ENCODE measurements at regions not wholly inside any gene's neighbourhood (a gene's known extent, or its start where the extent isn't known, plus 50 kb on each side); places are given as distances from the start of the nearest gene placed in this dataset.
"Not testable (repeated sequence)": the region's sequence is repeated elsewhere in the genome, so short reads cannot be mapped to it uniquely, and the experiment has no call there.

- DNase-seq (ENCODE audit: extremely low spot score): not testable (repeated sequence)
- peak; percentile 36 for TF ChIP-seq L3MBTL2 (conservative IDR thresholded peaks at IDR 0.05)
- ChIA-PET CTCF (interaction anchor here (0.8 kb wide), 1 partner anchor 9 kb away, joined by 3 read pairs; no protein-coding TSS in a partner anchor), POLR2A (interaction anchor here (0.9 to 3.1 kb wide), 5 partner anchors 8 to 18 kb away, joined by 4 to 17 read pairs (median 5); no protein-coding TSS in a partner anchor)
These were observed 143.5 kb downstream of the CCDC34 start for GRCh38 chr11:27219487-27220039.

- POLR2A ChIA-PET: interaction anchor here (0.9 to 3.1 kb wide), 2 partner anchors 9 to 15 kb away, joined by 3 to 17 read pairs; no protein-coding TSS in a partner anchor
- DNase-seq (ENCODE audit: extremely low spot score): no peak
- peak; percentile 74 for TF ChIP-seq ZNF384 (IDR thresholded peaks at IDR 0.05)
- no peak for TF ChIP-seq SP1 (IDR thresholded peaks at IDR 0.05)
- TF ChIP-seq PKNOX1 (IDR thresholded peaks at IDR 0.05): peak; percentile 57
- CTCF ChIA-PET: no interaction called here
These were observed 144.5 kb downstream of the CCDC34 start for GRCh38 chr11:27218421-27219038.

- ChIA-PET POLR2A (interaction anchor here (0.9 to 3.1 kb wide), 2 partner anchors 8 to 15 kb away, joined by 3 to 17 read pairs; no protein-coding TSS in a partner anchor), CTCF (no interaction called here)
- TF ChIP-seq FOXM1 (IDR thresholded peaks at IDR 0.05; ENCODE audit: borderline replicate concordance): no peak
- TF ChIP-seq FOXK2 (IDR thresholded peaks at IDR 0.05): no peak
- no peak for TF ChIP-seq SP1 (IDR thresholded peaks at IDR 0.05)
- no peak for TF ChIP-seq CTBP1 (IDR thresholded peaks at IDR 0.05; ENCODE audit: borderline replicate concordance)
- TF ChIP-seq SUZ12 (IDR thresholded peaks at IDR 0.05): no peak
- no peak for TF ChIP-seq ZNF384 (IDR thresholded peaks at IDR 0.05)
- no peak for DNase-seq (ENCODE audit: extremely low spot score)
These were observed 145.0 kb downstream of the CCDC34 start for GRCh38 chr11:27217948-27218420.

GRCh38 chr11:27217496-27217895, 145.5 kb downstream of the CCDC34 start:
- ChIA-PET POLR2A (interaction anchor here (0.9 to 3.1 kb wide), 2 partner anchors 8 to 16 kb away, joined by 3 to 17 read pairs; no protein-coding TSS in a partner anchor), CTCF (interaction anchor here (0.6 to 1.2 kb wide), 2 partner anchors 268 to 270 kb away, joined by 4 to 7 read pairs; no protein-coding TSS in a partner anchor)
- no peak for TF ChIP-seq ZNF384 (IDR thresholded peaks at IDR 0.05)
- no peak for TF ChIP-seq HDGF (IDR thresholded peaks at IDR 0.05; ENCODE audit: borderline replicate concordance)
- no peak for TF ChIP-seq BHLHE40 (IDR thresholded peaks at IDR 0.05; ENCODE audit: borderline replicate concordance)
- no peak for TF ChIP-seq LEF1 (IDR thresholded peaks at IDR 0.05; ENCODE audit: borderline replicate concordance)
- TF ChIP-seq TARDBP (IDR thresholded peaks at IDR 0.05): no peak
- TF ChIP-seq CTBP1 (IDR thresholded peaks at IDR 0.05; ENCODE audit: borderline replicate concordance): no peak
- TF ChIP-seq ARNT (IDR thresholded peaks at IDR 0.05): no peak
- DNase-seq (ENCODE audit: extremely low spot score): no peak

GRCh38 chr11:27216270-27217149, 146.5 kb downstream of the CCDC34 start:
- TF ChIP-seq PKNOX1 (IDR thresholded peaks at IDR 0.05) (no peak), ARNT (IDR thresholded peaks at IDR 0.05) (no peak), SP1 (IDR thresholded peaks at IDR 0.05) (no peak), ELF4 (IDR thresholded peaks at IDR 0.05) (no peak), FOXA1 (IDR thresholded peaks at IDR 0.05) (no peak), FOXM1 (IDR thresholded peaks at IDR 0.05; ENCODE audit: borderline replicate concordance) (no peak), HDGF (IDR thresholded peaks at IDR 0.05; ENCODE audit: borderline replicate concordance) (no peak), ZNF384 (IDR thresholded peaks at IDR 0.05) (no peak), FOXK2 (IDR thresholded peaks at IDR 0.05) (no peak), TARDBP (IDR thresholded peaks at IDR 0.05) (no peak), SUZ12 (IDR thresholded peaks at IDR 0.05) (no peak), NFRKB (IDR thresholded peaks at IDR 0.05) (no peak)
- ChIA-PET CTCF (interaction anchor here (0.6 to 1.2 kb wide), 5 partner anchors 33 to 271 kb away, joined by 3 to 7 read pairs (median 4); no protein-coding TSS in a partner anchor), POLR2A (interaction anchor here (1.1 to 3.9 kb wide), 3 partner anchors 15 to 17 kb away, joined by 4 to 17 read pairs (median 17); no protein-coding TSS in a partner anchor)
- no peak for DNase-seq (ENCODE audit: extremely low spot score)

- POLR2A ChIA-PET: interaction anchor here (1.1 to 3.9 kb wide), 4 partner anchors 10 to 18 kb away, joined by 3 to 17 read pairs (median 6); no protein-coding TSS in a partner anchor
- CTCF ChIA-PET: interaction anchor here (0.8 kb wide), 1 partner anchor 81 kb away, joined by 3 read pairs; no protein-coding TSS in a partner anchor
- DNase-seq (ENCODE audit: extremely low spot score): no peak
- TF ChIP-seq CTBP1 (IDR thresholded peaks at IDR 0.05; ENCODE audit: borderline replicate concordance): no peak
- TF ChIP-seq BHLHE40 (IDR thresholded peaks at IDR 0.05; ENCODE audit: borderline replicate concordance): no peak
- TF ChIP-seq NFRKB (IDR thresholded peaks at IDR 0.05): no peak
- no peak for TF ChIP-seq ARNT (IDR thresholded peaks at IDR 0.05)
- no peak for TF ChIP-seq FOXA1 (IDR thresholded peaks at IDR 0.05)
- no peak for TF ChIP-seq HDGF (IDR thresholded peaks at IDR 0.05; ENCODE audit: borderline replicate concordance)
- no peak for TF ChIP-seq SP1 (IDR thresholded peaks at IDR 0.05)
- no peak for TF ChIP-seq SUZ12 (IDR thresholded peaks at IDR 0.05)
- no peak for TF ChIP-seq L3MBTL2 (conservative IDR thresholded peaks at IDR 0.05)
These were observed 147.3 kb downstream of the CCDC34 start for GRCh38 chr11:27215471-27216269.
